GM10248 (cell line): ENCODE measurements at regions not wholly inside any gene's neighbourhood (a gene's known extent, or its start where the extent isn't known, plus 50 kb on each side); places are given as distances from the start of the nearest gene placed in this dataset.

Experiments used
- CTCF ChIA-PET: fragments of 300-600 bp; sonication (Branson Sonifier 250); formaldehyde crosslinking; extraction: SDS; loops from one replicate; lab custom pipeline; 2021; ENCODE audit warnings: antibody characterized with exemption; lab: Yijun Ruan, JAX
- POLR2A ChIA-PET: fragments of 350-650 bp; sonication (Branson Sonifier 250); formaldehyde crosslinking; extraction: SDS; loops from one replicate; lab custom pipeline; 2020; ENCODE audit warnings: antibody characterized with exemption; lab: Yijun Ruan, JAX
- DNase-seq: peaks from one replicate; pipeline ENCODE4 v3.0.0; 2012; ENCODE audit errors: extremely low spot score
- TF ChIP-seq, protein P1 (sequence below): IDR thresholded peaks from 2 replicates; pipeline ENCODE4 v1.5.1; 2012; ENCODE audit warnings: mild to moderate bottlenecking, low read depth; ENCODE audit errors: extremely low read depth, missing control alignments, control extremely low read depth

DNA sequence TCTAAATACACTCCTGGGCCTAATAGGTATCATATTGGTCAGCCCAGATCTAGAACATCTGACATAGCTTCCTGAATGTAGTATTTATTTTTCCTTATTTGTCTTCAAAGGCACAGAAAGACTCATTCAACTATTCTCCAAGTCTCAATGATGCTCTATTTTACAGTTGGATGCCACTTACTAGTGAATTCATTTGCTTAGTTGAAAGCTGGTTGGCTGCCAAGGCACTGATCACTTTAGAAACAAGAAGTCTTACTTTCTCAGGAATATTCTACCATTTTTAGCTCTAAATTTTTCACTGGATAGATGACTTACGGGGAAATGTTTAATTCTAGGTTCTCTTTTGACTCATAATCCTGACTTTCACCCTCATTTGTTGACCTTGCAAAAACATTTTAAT lies 863.4 kb downstream of the SORCS1 start:
- POLR2A ChIA-PET = no interaction called here
- TF ChIP-seq, protein P1, sequence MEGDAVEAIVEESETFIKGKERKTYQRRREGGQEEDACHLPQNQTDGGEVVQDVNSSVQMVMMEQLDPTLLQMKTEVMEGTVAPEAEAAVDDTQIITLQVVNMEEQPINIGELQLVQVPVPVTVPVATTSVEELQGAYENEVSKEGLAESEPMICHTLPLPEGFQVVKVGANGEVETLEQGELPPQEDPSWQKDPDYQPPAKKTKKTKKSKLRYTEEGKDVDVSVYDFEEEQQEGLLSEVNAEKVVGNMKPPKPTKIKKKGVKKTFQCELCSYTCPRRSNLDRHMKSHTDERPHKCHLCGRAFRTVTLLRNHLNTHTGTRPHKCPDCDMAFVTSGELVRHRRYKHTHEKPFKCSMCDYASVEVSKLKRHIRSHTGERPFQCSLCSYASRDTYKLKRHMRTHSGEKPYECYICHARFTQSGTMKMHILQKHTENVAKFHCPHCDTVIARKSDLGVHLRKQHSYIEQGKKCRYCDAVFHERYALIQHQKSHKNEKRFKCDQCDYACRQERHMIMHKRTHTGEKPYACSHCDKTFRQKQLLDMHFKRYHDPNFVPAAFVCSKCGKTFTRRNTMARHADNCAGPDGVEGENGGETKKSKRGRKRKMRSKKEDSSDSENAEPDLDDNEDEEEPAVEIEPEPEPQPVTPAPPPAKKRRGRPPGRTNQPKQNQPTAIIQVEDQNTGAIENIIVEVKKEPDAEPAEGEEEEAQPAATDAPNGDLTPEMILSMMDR = no peak
- no peak for DNase-seq
- CTCF ChIA-PET = interaction anchor here (1.1 kb wide), 1 partner anchor 34 kb away, joined by 3 read pairs; no protein-coding TSS in a partner anchor

DNA sequence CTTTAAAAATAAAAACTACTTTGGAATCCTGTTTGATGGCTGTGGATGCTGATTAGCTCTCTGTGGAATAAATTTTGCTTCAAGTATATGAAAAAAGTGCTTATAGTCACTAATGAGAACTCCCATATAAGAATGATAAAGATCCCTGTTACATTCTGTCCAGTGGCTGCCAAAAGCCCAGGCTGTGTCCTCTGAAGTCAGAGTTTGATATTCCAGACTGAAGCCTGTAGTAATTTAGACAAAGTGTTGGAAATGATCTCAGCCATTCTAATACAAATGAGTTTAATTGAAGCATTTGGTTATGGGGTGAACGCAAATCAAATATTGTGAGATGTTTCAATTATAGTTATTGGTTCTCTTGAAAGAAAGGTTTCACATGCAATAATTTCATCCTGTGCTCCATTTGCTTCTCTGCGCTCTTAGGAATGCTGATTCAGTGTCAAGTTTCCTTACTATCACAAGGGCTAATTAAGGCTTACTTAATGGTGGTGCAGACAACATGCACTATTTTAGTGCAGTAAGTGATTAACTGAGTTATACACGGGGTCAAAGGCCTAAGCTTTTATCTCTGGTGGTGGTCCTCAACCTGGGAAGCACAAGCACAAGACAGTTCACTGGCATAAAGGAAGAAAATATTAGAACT lies 867.6 kb downstream of the SORCS1 start:
- DNase-seq = no peak
- TF ChIP-seq, protein P1 = no peak
- ChIA-PET CTCF (no interaction called here), POLR2A (no interaction called here)

DNA sequence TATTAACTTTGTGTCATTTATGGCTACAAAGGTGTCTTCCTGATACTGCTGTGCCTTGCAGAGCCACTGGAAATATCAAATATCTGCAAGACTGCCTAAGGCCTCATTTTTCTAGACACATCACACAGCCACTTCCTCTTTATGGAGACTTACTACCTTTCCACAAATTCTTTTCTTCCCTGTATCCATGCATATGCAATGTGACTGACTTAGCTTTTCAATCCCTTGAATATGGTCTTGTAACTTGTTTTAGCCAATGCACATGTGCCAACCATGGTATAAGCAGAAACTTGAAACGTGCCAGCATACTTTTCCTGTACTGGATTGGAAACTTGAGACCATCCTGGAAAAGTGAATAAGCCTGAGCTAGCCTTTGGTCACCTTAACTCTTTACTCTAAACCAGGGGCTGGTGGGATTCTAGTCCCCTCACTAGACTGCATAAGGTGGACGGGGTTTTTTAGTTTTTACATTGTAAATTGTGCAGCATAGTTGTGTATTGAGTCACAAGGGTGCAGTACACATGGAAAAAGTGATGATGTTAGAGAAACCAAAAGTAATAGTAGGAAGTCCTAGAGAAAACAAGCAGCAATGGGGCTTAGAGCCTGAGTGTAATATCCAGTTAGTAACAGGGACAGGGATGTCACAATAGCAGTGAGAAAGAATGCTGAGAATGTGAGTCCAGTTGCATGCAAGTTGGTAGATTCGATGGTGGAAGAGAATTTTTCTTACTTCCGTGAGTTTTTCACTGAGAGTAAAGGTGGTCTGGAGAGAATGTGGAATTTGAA lies 879.5 kb downstream of the SORCS1 start:
- ChIA-PET CTCF (no interaction called here), POLR2A (no interaction called here)
- TF ChIP-seq, protein P1 = no peak
- DNase-seq = no peak

DNA sequence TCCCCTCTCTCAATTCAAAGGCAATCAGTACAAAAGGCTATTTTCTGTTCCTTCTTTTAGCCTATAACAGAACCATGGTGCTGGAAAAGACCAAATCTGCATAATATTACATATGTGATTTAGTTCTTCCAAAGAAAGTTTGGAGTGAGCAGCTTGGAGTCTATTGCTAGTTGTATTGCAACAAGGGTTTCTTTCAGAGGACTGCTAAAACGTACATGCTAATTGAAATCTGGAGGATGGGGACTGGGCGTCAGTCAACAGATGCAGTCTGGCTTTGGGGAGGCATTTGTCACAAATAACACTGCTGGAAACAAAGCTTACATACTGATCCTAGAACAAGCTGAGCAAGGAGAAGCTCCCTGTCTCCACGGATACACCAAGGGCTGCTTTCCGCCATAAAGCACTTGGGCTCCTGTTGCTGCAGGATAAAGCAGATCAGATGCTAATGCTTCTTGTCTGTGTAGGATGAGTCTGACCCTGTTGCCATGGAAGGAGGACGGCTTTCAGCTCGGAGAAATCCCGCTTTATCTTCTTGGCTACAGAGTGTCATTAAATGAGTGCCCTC lies 883.5 kb downstream of the SORCS1 start:
- POLR2A ChIA-PET = no interaction called here
- TF ChIP-seq, protein P1 = no peak
- DNase-seq = no peak
- CTCF ChIA-PET = interaction anchor here (0.9 kb wide), 1 partner anchor 21 kb away, joined by 3 read pairs; no protein-coding TSS in a partner anchor

DNA sequence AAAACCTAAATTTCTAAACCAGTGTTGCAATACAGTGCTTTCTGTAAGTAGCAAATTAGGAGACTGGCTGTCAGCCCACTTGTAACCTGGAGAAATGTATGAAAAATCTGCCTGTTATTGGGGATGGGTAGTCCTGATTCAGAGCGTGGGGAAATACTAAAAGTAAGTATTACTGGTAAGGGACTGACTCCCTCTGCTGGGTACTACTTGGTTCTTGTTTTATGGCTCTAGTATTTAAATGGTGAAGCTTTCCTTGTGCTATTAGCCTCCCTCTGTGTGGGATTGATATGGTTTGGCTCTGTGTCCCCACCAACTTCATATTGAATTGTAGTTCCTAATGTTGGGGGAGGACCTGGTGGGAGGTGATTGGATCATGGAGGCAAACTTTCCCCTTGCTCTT lies 886.1 kb downstream of the SORCS1 start:
- ChIA-PET POLR2A (no interaction called here), CTCF (interaction anchor here (1.0 kb wide), 1 partner anchor 24 kb away, joined by 3 read pairs; no protein-coding TSS in a partner anchor)
- no peak for DNase-seq
- TF ChIP-seq, protein P1 = no peak

DNA sequence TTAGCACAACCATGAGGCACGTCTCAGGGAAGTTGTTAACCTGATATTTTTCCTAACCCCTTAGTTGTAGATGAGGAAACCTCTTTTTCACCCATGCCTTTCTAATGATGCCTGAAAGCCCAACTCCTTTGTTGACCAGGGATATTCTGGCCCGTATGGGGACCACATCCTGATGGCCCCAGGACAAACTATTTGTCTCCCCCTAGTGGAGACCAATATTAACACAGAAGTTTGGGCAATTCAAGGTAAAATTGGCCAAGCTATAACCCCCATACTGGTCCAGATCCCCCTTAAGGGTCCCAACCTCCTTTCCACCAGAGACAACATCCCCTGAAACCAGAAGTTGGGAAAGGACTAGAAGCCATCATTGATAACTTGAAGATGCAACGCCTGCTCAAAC lies 893.3 kb downstream of the SORCS1 start:
- ChIA-PET CTCF (no interaction called here), POLR2A (no interaction called here)
- TF ChIP-seq, protein P1 = peak; percentile 30
- no peak for DNase-seq
